BJ (cell line): ENCODE measurements at regions not wholly inside any gene's neighbourhood (a gene's known extent, or its start where the extent isn't known, plus 50 kb on each side); places are given as distances from the start of the nearest gene placed in this dataset.

ENCODE experiments used
- CTCF ChIA-PET: fragments of 350-600 bp; formaldehyde crosslinking; extraction: SDS; loops from one replicate; lab custom pipeline; 2021; ENCODE audit warnings: antibody characterized with exemption, inconsistent platforms; lab: Yijun Ruan, JAX
- POLR2A ChIA-PET: fragments of 300-600 bp; sonication (Branson Sonifier 250); formaldehyde crosslinking; extraction: SDS; loops from one replicate; lab custom pipeline; 2021; ENCODE audit warnings: antibody characterized with exemption; lab: Charles Lee
- DNase-seq: peaks from one replicate; pipeline ENCODE4 v3.0.0-alpha.2; 2011; ENCODE audit warnings: low read depth
- H3K27me3 ChIP-seq: 2 replicates; pipeline ENCODE4 v1.6.0; 2011; ENCODE audit warnings: low read length; ENCODE audit not compliant: control insufficient read depth, insufficient read depth
- H3K36me3 ChIP-seq: 2 replicates; pipeline ENCODE4 v1.5.1; 2011; ENCODE audit warnings: low read length; ENCODE audit not compliant: control insufficient read depth, insufficient read depth
- H3K4me3 ChIP-seq: 2 replicates; pipeline ENCODE4 v1.5.1; 2011; ENCODE audit warnings: low read depth, mild to moderate bottlenecking, control low read depth, low read length
- CTCF ChIP-seq: IDR thresholded peaks from 2 replicates; pipeline ENCODE4 v1.5.1; 2011; ENCODE audit warnings: low read depth, mild to moderate bottlenecking, control low read depth, inconsistent platforms, low read length, moderate library complexity; ENCODE audit not compliant: insufficient read depth

- DNase-seq: no peak
- Histone ChIP-seq H3K27me3 (no peaks in the 10 kb centered on the region), H3K36me3 (no peaks in the 10 kb centered on the region), H3K4me3 (no peak overlapping the region)
- ChIA-PET CTCF (no interaction called here), POLR2A (no interaction called here)
- no peak for TF ChIP-seq CTCF
These were observed 580.1 kb downstream of the RAPGEF2 start for GRCh38 chr4:159682996-159683395.

- TF ChIP-seq CTCF: no peak
- H3K27me3 ChIP-seq: no peaks in the 10 kb centered on the region
- H3K4me3 ChIP-seq: no peak overlapping the region
- ChIA-PET CTCF (no interaction called here), POLR2A (no interaction called here)
- DNase-seq: no peak
- no peaks in the 10 kb centered on the region for H3K36me3 ChIP-seq
These were observed 581.2 kb downstream of the RAPGEF2 start for GRCh38 chr4:159684061-159684460.

GRCh38 chr4:159685340-159686092 is 582.6 kb downstream of the RAPGEF2 start:
- POLR2A ChIA-PET: no interaction called here
- Histone ChIP-seq H3K4me3 (no peak overlapping the region), H3K36me3 (no peaks in the 10 kb centered on the region), H3K27me3 (no peaks in the 10 kb centered on the region)
- CTCF ChIA-PET: no interaction called here
- no peak for TF ChIP-seq CTCF
- DNase-seq: no peak

GRCh38 chr4:159689526-159689925 is 586.6 kb downstream of the RAPGEF2 start:
- CTCF ChIA-PET: no interaction called here
- Histone ChIP-seq H3K27me3 (no peaks in the 10 kb centered on the region), H3K36me3 (no peaks in the 10 kb centered on the region), H3K4me3 (no peak overlapping the region)
- no peak for DNase-seq
- no peak for TF ChIP-seq CTCF
- POLR2A ChIA-PET: no interaction called here

GRCh38 chr4:159697322-159698283 is 594.7 kb downstream of the RAPGEF2 start:
- no peak for TF ChIP-seq CTCF
- no peak for DNase-seq
- POLR2A ChIA-PET: no interaction called here
- no peak overlapping the region for H3K4me3 ChIP-seq
- no peaks in the 10 kb centered on the region for H3K27me3 ChIP-seq
- CTCF ChIA-PET: no interaction called here
- no peaks in the 10 kb centered on the region for H3K36me3 ChIP-seq
